H1 (cell line): ENCODE measurements at regions not wholly inside any gene's neighbourhood (a gene's known extent, or its start where the extent isn't known, plus 50 kb on each side); places are given as distances from the start of the nearest gene placed in this dataset.
A peak's percentile ranks its signal among the peaks of the same experiment; 100 is the strongest.

Experiments used
- CTCF ChIA-PET: fragments of 300-600 bp; sonication (Branson Sonifier 250); formaldehyde crosslinking; loops from one replicate; lab custom pipeline; 2021; ENCODE audit not compliant: partially characterized antibody; lab: Charles Lee
- POLR2A ChIA-PET: fragments of 300-600 bp; sonication (Branson Sonifier 250); formaldehyde crosslinking; loops from one replicate; lab custom pipeline; 2021; ENCODE audit warnings: inconsistent platforms; ENCODE audit not compliant: partially characterized antibody; lab: Charles Lee
- DNase-seq, 2 experiments: peaks; one replicate each; pipeline versions ENCODE4 v3.0.0 to v3.0.0-alpha.2; 2010 to 2022; ENCODE audit warnings: low spot score in 2 of 2, low read depth in 1 of 2, mixed read lengths in 1 of 2
- FAIRE-seq: peaks from 2 replicates; lab custom pipeline; 2011; peaks lifted over from hg19 to GRCh38; lab: Jason Lieb, UNC
- H2AFZ ChIP-seq: 2 replicates; pipeline ENCODE4 v1.8.1; 2012; ENCODE audit warnings: low read length, inconsistent platforms
- H2AK5ac ChIP-seq: 2 replicates; pipeline ENCODE4 v1.6.1; 2013; ENCODE audit warnings: low read depth, low read length
- H2BK120ac ChIP-seq: replicated peaks from 2 replicates; pipeline ENCODE3; 2013; ENCODE audit warnings: low read depth, low read length, inconsistent platforms
- H2BK12ac ChIP-seq: 2 replicates; pipeline ENCODE4 v1.6.1; 2013; ENCODE audit warnings: low read depth, low read length
- H2BK15ac ChIP-seq: 2 replicates; pipeline ENCODE4 v1.6.1; 2013; ENCODE audit warnings: low read length
- H2BK20ac ChIP-seq: 2 replicates; pipeline ENCODE4 v1.6.1; 2013; ENCODE audit warnings: low read length
- H2BK5ac ChIP-seq: 2 replicates; pipeline ENCODE4 v1.6.1; 2013; ENCODE audit warnings: low read depth, low read length
- H3K14ac ChIP-seq: 2 replicates; pipeline ENCODE4 v1.6.1; 2013; ENCODE audit warnings: inconsistent platforms; ENCODE audit not compliant: insufficient read length
- H3K18ac ChIP-seq: 2 replicates; pipeline ENCODE4 v1.6.1; 2013; ENCODE audit warnings: low read length; ENCODE audit errors: extremely low read depth
- H3K23ac ChIP-seq: 2 replicates; pipeline ENCODE4 v1.6.1; 2013; ENCODE audit warnings: inconsistent platforms; ENCODE audit not compliant: insufficient read length
- H3K23me2 ChIP-seq: 2 replicates; pipeline ENCODE4 v1.6.1; 2013; ENCODE audit warnings: low read depth, low read length
- H3K27ac ChIP-seq: 2 replicates; pipeline ENCODE4 v1.6.1; 2011; ENCODE audit warnings: low read depth, low read length, inconsistent platforms
- H3K27me3 ChIP-seq, 4 experiments: replicated peaks in 1 of 4; 1 replicate in 1 of 4; 2 replicates in 3 of 4; pipeline versions ENCODE4 v1.6.1 to v1.8.1; 2011 to 2013; ENCODE audit warnings: low read length in 3 of 4, mild to moderate bottlenecking in 3 of 4, inconsistent platforms in 2 of 4, mixed read lengths in 2 of 4, moderate library complexity in 1 of 4; ENCODE audit not compliant: control insufficient read depth in 3 of 4, insufficient read depth in 3 of 4; ENCODE audit errors: extremely low read depth in 1 of 4
- H3K36me3 ChIP-seq, 4 experiments: 2 replicates each; pipeline versions ENCODE4 v1.6.1 to v1.8.1; 2011 to 2013; ENCODE audit warnings: mild to moderate bottlenecking in 4 of 4, low read length in 3 of 4, moderate library complexity in 2 of 4, control low read depth in 1 of 4, inconsistent platforms in 1 of 4; ENCODE audit not compliant: insufficient read depth in 4 of 4, control insufficient read depth in 2 of 4
- H3K4ac ChIP-seq: replicated peaks from 2 replicates; pipeline ENCODE3; 2013; ENCODE audit warnings: low read length, low read depth, mixed read lengths, inconsistent platforms; ENCODE audit not compliant: insufficient read length
- H3K4me1 ChIP-seq, 4 experiments: replicated peaks in 1 of 4; 1 replicate in 1 of 4; 2 replicates in 3 of 4; pipeline versions ENCODE4 v1.6.1 to v1.8.1; 2011 to 2013; ENCODE audit warnings: low read length in 3 of 4, inconsistent platforms in 2 of 4, mixed read lengths in 1 of 4; ENCODE audit not compliant: insufficient read depth in 4 of 4, control insufficient read depth in 3 of 4
- H3K4me2 ChIP-seq, 2 experiments: 2 replicates each; pipeline versions ENCODE4 v1.6.1 to v1.8.1; 2011 to 2013; ENCODE audit warnings: low read depth in 2 of 2, low read length in 2 of 2, control low read depth in 1 of 2, inconsistent platforms in 1 of 2, mild to moderate bottlenecking in 1 of 2; ENCODE audit not compliant: insufficient read depth in 1 of 2
- H3K4me3 ChIP-seq, 4 experiments: fragments of 200-600, 300-600 bp in 1 of 4; sonication (generic), shearing (Covaris generic), sonication (Bioruptor Twin) in 1 of 4; 2 replicates each; pipeline versions ENCODE4 v1.5.1 to v1.8.1; 2011 to 2016; ENCODE audit warnings: low read length in 4 of 4, low read depth in 3 of 4, control low read depth in 2 of 4, inconsistent platforms in 2 of 4, mild to moderate bottlenecking in 2 of 4, mixed read lengths in 1 of 4, moderate library complexity in 1 of 4; ENCODE audit not compliant: insufficient read depth in 2 of 4; ENCODE audit errors: extremely low read depth in 1 of 4
- H3K56ac ChIP-seq: replicated peaks from 2 replicates; pipeline ENCODE3; 2013; ENCODE audit warnings: low read depth, mild to moderate bottlenecking, mixed read lengths, low read length, inconsistent platforms; ENCODE audit not compliant: insufficient read length
- H3K79me1 ChIP-seq: 2 replicates; pipeline ENCODE4 v1.6.1; 2013; ENCODE audit warnings: low read depth, low read length, control low read depth
- H3K79me2 ChIP-seq, 2 experiments: 2 replicates each; pipeline versions ENCODE4 v1.6.1 to v1.8.1; 2012 to 2013; ENCODE audit warnings: low read length in 2 of 2, mild to moderate bottlenecking in 2 of 2, inconsistent platforms in 1 of 2; ENCODE audit not compliant: insufficient read depth in 2 of 2, control insufficient read depth in 1 of 2
- H3K9ac ChIP-seq, 4 experiments: replicated peaks in 1 of 4; 1 replicate in 1 of 4; 2 replicates in 3 of 4; pipeline versions ENCODE4 v1.6.1 to v1.8.1; 2011 to 2013; ENCODE audit warnings: low read depth in 3 of 4, low read length in 3 of 4, control low read depth in 2 of 4, mild to moderate bottlenecking in 2 of 4, moderate library complexity in 2 of 4, inconsistent platforms in 1 of 4; ENCODE audit errors: extremely low read depth in 1 of 4
- H3K9me3 ChIP-seq, 2 experiments: 2 replicates each; pipeline versions ENCODE4 v1.6.1 to v1.8.1; 2012 to 2013; ENCODE audit warnings: mild to moderate bottlenecking in 2 of 2, moderate library complexity in 2 of 2, control low read depth in 1 of 2, inconsistent platforms in 1 of 2, low read depth in 1 of 2, low read length in 1 of 2, mixed read lengths in 1 of 2; ENCODE audit not compliant: insufficient read depth in 2 of 2
- H4K20me1 ChIP-seq, 2 experiments: replicated peaks in 1 of 2; 2 replicates each; pipeline versions ENCODE3 to v1.8.1; 2011 to 2013; ENCODE audit warnings: inconsistent platforms in 2 of 2, low read length in 2 of 2, mild to moderate bottlenecking in 1 of 2; ENCODE audit not compliant: insufficient read depth in 2 of 2, control insufficient read depth in 1 of 2
- H4K5ac ChIP-seq: 2 replicates; pipeline ENCODE4 v1.6.1; 2013; ENCODE audit warnings: low read length, low read depth, mixed read lengths, inconsistent platforms; ENCODE audit not compliant: insufficient read length
- H4K8ac ChIP-seq: 2 replicates; pipeline ENCODE4 v1.8.0; 2013; ENCODE audit warnings: mild to moderate bottlenecking, moderate library complexity, low read length, inconsistent platforms; ENCODE audit not compliant: insufficient read depth; ENCODE audit errors: extremely low read depth
- H4K91ac ChIP-seq: replicated peaks from 2 replicates; pipeline ENCODE3; 2013; ENCODE audit warnings: low read length, mixed read lengths, inconsistent platforms; ENCODE audit not compliant: insufficient read length
- ASH2L ChIP-seq: fragments of 200-600, 300-600 bp; sonication (generic); IDR thresholded peaks from one replicate; pipeline ENCODE4 v1.7.1; 2017; ENCODE audit warnings: low read length
- ATF3 ChIP-seq: IDR thresholded peaks from 2 replicates; pipeline ENCODE4 v1.6.1; 2011; ENCODE audit warnings: low read depth, mild to moderate bottlenecking, low read length; ENCODE audit not compliant: insufficient read depth
- BACH1 ChIP-seq: IDR thresholded peaks from 2 replicates; pipeline ENCODE4 v1.6.1; 2012; ENCODE audit warnings: low read length, improper control_type of control experiment
- CTBP2 ChIP-seq: IDR thresholded peaks from 2 replicates; pipeline ENCODE4 v1.7.0; 2011; ENCODE audit warnings: borderline replicate concordance, mild to moderate bottlenecking, moderate library complexity, mixed read lengths, low read length; ENCODE audit not compliant: insufficient read depth, insufficient read length
- GTF2F1 ChIP-seq: IDR thresholded peaks from 2 replicates; pipeline ENCODE4 v1.6.1; 2012; ENCODE audit warnings: low read depth, low read length, improper control_type of control experiment, borderline replicate concordance
- HDAC2 ChIP-seq, 2 experiments: fragments of 300-600 bp in 1 of 2; sonication (generic) in 1 of 2; IDR thresholded peaks; 2 replicates each; pipeline ENCODE4 v1.6.1; 2011 to 2012; ENCODE audit warnings: low read depth in 2 of 2, low read length in 2 of 2, mild to moderate bottlenecking in 2 of 2, moderate library complexity in 2 of 2, borderline replicate concordance in 1 of 2, inconsistent platforms in 1 of 2
- MAFK ChIP-seq: IDR thresholded peaks from 2 replicates; pipeline ENCODE4 v1.6.1; 2012; ENCODE audit warnings: low read depth, mild to moderate bottlenecking, improper control_type of control experiment, low read length
- NRF1 ChIP-seq: IDR thresholded peaks from 2 replicates; pipeline ENCODE4 v1.6.1; 2011; ENCODE audit warnings: mild to moderate bottlenecking, low read depth, low read length, improper control_type of control experiment
- SIRT6 ChIP-seq: IDR thresholded peaks from one replicate; pipeline ENCODE4 v1.7.1; 2012; ENCODE audit warnings: low read length, inconsistent platforms
- SP2 ChIP-seq: IDR thresholded peaks from 2 replicates; pipeline ENCODE4 v1.6.1; 2012; ENCODE audit warnings: mild to moderate bottlenecking, low read length, inconsistent platforms
- TBP ChIP-seq: IDR thresholded peaks from 2 replicates; pipeline ENCODE4 v1.6.1; 2011; ENCODE audit warnings: low read depth, low read length, improper control_type of control experiment
- TCF12 ChIP-seq: IDR thresholded peaks from 2 replicates; pipeline ENCODE4 v1.6.1; 2011; ENCODE audit warnings: low read depth, mild to moderate bottlenecking, low read length
- TEAD4 ChIP-seq: IDR thresholded peaks from 2 replicates; pipeline ENCODE4 v1.6.1; 2012; ENCODE audit warnings: low read depth, low read length, inconsistent platforms, mixed read lengths
- WGBS, 2 experiments: shearing (Covaris generic) in 1 of 2; methylation state at CpG; one replicate each; pipeline versions ENCODE4 v1.1.6 to v1.1.7; 2013 to 2015; ENCODE audit warnings: low lambda C conversion rate in 2 of 2, mixed read lengths in 2 of 2, inconsistent platforms in 1 of 2, low coverage in 1 of 2, missing lambda C conversion rate in 1 of 2; ENCODE audit not compliant: insufficient replicate concordance in 2 of 2, insufficient coverage in 1 of 2, insufficient read length in 1 of 2; ENCODE audit errors: extremely low coverage in 1 of 2, missing lambda C conversion rate in 1 of 2; 5-methylcytosine and 5-hydroxymethylcytosine counted together
- TF ChIP-seq, protein P1 (sequence below): IDR thresholded peaks from 2 replicates; pipeline ENCODE4 v1.6.1; 2012; ENCODE audit warnings: inconsistent platforms

DNA sequence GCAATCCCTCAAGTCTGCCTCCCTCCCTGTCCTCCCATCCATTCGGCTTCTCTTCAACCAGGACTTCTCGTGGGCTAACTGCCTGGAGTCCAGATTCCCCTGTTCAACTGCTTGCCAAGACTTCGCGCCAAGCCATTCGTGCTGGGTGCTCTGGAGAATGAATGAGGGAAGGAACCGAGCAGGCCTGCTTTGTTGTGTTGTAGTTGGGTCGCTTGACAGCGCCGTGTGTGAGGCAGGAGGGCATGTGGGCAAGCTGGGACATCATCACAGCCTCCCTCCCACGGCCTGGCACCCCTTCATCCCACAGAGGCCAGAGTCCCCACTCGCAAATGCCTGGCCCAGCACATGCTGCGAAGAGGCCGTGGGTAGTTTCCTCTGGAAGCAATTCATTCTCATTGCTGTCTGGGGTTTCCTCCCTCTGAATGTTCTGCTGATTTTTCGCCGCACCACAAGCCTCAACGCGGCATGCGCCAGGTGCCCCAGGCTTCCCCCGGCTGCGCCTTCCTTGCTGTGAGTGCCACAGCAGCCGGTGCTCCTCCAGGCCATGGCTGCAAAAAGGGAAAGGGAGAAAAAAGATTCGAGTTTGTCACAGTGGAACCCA, 336.0 kb downstream of the QKI start:
- Histone ChIP-seq H2BK5ac (no peak overlapping the region), H3K27ac (no peak overlapping the region), H3K36me3 (no peaks in the 10 kb centered on the region), H4K5ac (no peak overlapping the region), H3K4me3 (no peak overlapping the region), H3K23me2 (no peaks in the 10 kb centered on the region), H4K91ac (peak overlapping the region; percentile 46), H2AFZ (no peak overlapping the region), H3K4ac (no peak overlapping the region), H3K23ac (no peak overlapping the region), H2AK5ac (no peak overlapping the region), H2BK12ac (no peak overlapping the region), H3K18ac (no peak overlapping the region), H3K79me2 (no peaks in the 10 kb centered on the region), H3K56ac (no peak overlapping the region), H3K9ac (no peak overlapping the region), H3K4me2 (no peak overlapping the region), H4K20me1 (no peaks in the 10 kb centered on the region), H2BK15ac (no peak overlapping the region), H2BK20ac (no peak overlapping the region), H3K79me1 (no peaks in the 10 kb centered on the region), H3K27me3 (no peaks in the 10 kb centered on the region; a peak in 1 of 7 replicates), H4K8ac (no peak overlapping the region), H3K9me3 (no peaks in the 10 kb centered on the region), H2BK120ac (no peak overlapping the region), H3K4me1 (no peaks in the 10 kb centered on the region; a peak in 2 of 7 replicates), H3K14ac (no peak overlapping the region)
- ChIA-PET CTCF (no interaction called here), POLR2A (no interaction called here)
- FAIRE-seq: no peak
- 93% methylated on average over 16 of the region's 22 CpGs; no CpG with 5 or more reads in 1 of the 2 experiments for WGBS, 2 experiments
- no peak for DNase-seq
- TF ChIP-seq TEAD4 (no peak), GTF2F1 (no peak), NRF1 (no peak), SIRT6 (no peak), BACH1 (no peak), HDAC2 (IDR thresholded peaks at IDR 0.05; ENCODE audit: borderline replicate concordance in 1 of 2, low read depth in 2 of 2, low read length in 2 of 2) (no peak), TCF12 (no peak), MAFK (no peak), ASH2L (no peak), ATF3 (no peak), TBP (no peak), CTBP2 (no peak), SP2 (no peak)
- TF ChIP-seq, protein P1, sequence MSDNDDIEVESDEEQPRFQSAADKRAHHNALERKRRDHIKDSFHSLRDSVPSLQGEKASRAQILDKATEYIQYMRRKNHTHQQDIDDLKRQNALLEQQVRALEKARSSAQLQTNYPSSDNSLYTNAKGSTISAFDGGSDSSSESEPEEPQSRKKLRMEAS: no peak
